ENCODE measurements at regions not wholly inside any gene's neighbourhood (a gene's known extent, or its start where the extent isn't known, plus 50 kb on each side); places are given as distances from the start of the nearest gene placed in this dataset.
"Not testable (repeated sequence)": the region's sequence is repeated elsewhere in the genome, so short reads cannot be mapped to it uniquely, and the experiment has no call there.

- DNase-seq (ENCODE audit: low read depth) = no peak
- H3K4me3 ChIP-seq (ENCODE audit: low read depth, low read length) = no peak overlapping the region
- TF ChIP-seq CTCF (IDR thresholded peaks at IDR 0.05; ENCODE audit: low read depth, low read length, missing control alignments) = no peak
These were observed 235.1 kb upstream of the ANKH start for GRCh38 chr5:15106530-15107283.

- H3K4me3 ChIP-seq (ENCODE audit: low read depth, low read length) = no peak overlapping the region
- TF ChIP-seq CTCF (IDR thresholded peaks at IDR 0.05; ENCODE audit: low read depth, low read length, missing control alignments) = peak; percentile 75
- DNase-seq (ENCODE audit: low read depth) = peak; percentile 7
These were observed 234.3 kb upstream of the ANKH start for GRCh38 chr5:15105799-15106393.

- TF ChIP-seq CTCF (IDR thresholded peaks at IDR 0.05; ENCODE audit: low read depth, low read length, missing control alignments) = no peak
These were observed 232.3 kb upstream of the ANKH start for GRCh38 chr5:15103864-15104263.

GRCh38 chr5:15103130-15103529 is 231.6 kb upstream of the ANKH start:
- TF ChIP-seq CTCF (IDR thresholded peaks at IDR 0.05; ENCODE audit: low read depth, low read length, missing control alignments) = no peak
- H3K4me3 ChIP-seq (ENCODE audit: low read depth, low read length) = no peak overlapping the region
- no peak for DNase-seq (ENCODE audit: low read depth)

More at GRCh38 chr5:15103864-15104263, 232.3 kb upstream of the ANKH start:
- H3K4me3 ChIP-seq (ENCODE audit: low read depth, low read length) = no peak overlapping the region
- DNase-seq (ENCODE audit: low read depth) = no peak

GRCh38 chr5:15097552-15097951 is 226.0 kb upstream of the ANKH start:
- H3K4me3 ChIP-seq (ENCODE audit: low read depth, low read length) = no peak overlapping the region
- no peak for TF ChIP-seq CTCF (IDR thresholded peaks at IDR 0.05; ENCODE audit: low read depth, low read length, missing control alignments)
- no peak for DNase-seq (ENCODE audit: low read depth)

- DNase-seq (ENCODE audit: low read depth); H3K4me3 ChIP-seq (ENCODE audit: low read depth, low read length): not testable (repeated sequence)
These were observed 225.1 kb upstream of the ANKH start for GRCh38 chr5:15096686-15097085.

- no peak for DNase-seq (ENCODE audit: low read depth)
- TF ChIP-seq CTCF (IDR thresholded peaks at IDR 0.05; ENCODE audit: low read depth, low read length, missing control alignments) = no peak
- no peak overlapping the region for H3K4me3 ChIP-seq (ENCODE audit: low read depth, low read length)
These were observed 221.2 kb upstream of the ANKH start for GRCh38 chr5:15092801-15093200.
